ENCODE measurements at regions not wholly inside any gene's neighbourhood (a gene's known extent, or its start where the extent isn't known, plus 50 kb on each side); places are given as distances from the start of the nearest gene placed in this dataset.
"Not testable (repeated sequence)": the region's sequence is repeated elsewhere in the genome, so short reads cannot be mapped to it uniquely, and the experiment has no call there.

DNA sequence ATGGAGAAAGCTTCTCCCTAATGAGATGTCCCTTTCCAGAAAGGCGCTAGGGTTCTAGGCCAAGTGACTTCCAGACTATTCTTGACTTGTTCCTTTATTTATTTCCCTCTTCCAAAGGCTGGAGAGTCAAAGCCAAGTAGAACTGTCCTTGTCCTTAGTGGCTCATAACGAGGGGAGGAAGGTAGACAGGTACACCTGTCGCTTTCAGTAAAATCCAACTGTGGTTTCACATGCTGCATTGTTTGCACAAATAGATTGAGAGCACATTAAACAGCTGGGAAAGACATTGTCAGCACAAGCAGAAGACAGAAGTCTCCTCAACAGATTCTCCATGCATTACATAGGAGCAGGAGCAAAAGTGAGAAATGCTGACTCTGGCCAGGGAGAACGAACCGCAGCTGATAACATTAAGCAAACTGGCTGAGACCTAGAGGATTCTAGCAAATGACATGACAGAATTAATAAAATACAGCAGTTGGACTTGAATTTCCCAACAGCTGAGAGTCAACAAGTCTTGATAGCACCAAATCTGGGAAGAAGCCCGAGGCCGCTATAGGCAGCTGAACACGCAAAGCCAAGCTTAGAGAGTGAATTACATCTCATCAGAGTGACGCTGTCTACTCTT, 227.7 kb downstream of the TLE3 start:
- H3K4me3 ChIP-seq (ENCODE audit: extremely low read depth, insufficient read depth, low read length, poor library complexity, severe bottlenecking), result no peak overlapping the region
- no peaks in the 10 kb centered on the region for H3K36me3 ChIP-seq (ENCODE audit: control insufficient read depth, insufficient read depth, low read length)
- H3K9me3 ChIP-seq (ENCODE audit: control insufficient read depth, low read length), result peaks cover 12% of the 10 kb centered on the region
- H3K4me1 ChIP-seq (ENCODE audit: control insufficient read depth, insufficient read depth, low read length, poor library complexity, severe bottlenecking), result no peaks in the 10 kb centered on the region
- no peak overlapping the region for H3K27ac ChIP-seq (ENCODE audit: low read depth, low read length, severe bottlenecking)
- WGBS, 2 experiments (ENCODE audit: insufficient coverage in 2 of 2), result 92 to 98% methylated on average over 7 to 8 of the region's 9 CpGs

DNA sequence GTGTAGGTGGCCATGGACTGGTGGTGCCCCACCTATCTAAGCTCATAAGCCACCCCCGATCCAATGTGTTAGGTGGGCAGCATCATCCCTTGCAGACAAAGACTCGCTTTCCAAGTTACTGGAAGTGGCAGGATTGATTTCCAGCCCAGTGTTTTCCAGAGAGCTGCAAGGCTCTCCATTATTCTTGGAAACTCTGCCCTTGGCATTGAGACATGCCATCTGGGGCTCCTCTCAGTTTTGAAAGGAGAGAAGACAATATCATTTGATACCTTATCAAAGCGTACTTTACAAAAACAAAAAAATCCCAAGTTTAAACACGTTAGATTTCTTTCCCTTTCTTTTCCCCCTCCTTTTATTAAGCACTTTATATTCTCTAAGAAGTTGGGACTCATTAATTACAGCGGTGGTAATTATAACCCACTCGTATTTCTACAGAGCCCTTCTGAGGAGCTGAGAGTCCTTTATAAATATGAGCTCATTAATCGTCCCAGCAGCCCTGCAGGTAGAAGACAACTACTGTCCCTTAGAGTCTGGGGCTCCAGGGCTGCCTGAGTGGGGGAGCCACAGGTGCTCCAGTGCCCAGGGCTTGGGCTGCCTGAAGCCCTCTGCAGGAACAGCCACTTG, 226.1 kb downstream of the TLE3 start:
- Histone ChIP-seq H3K4me3 (ENCODE audit: extremely low read depth, insufficient read depth, low read length, poor library complexity, severe bottlenecking) (no peak overlapping the region), H3K27ac (ENCODE audit: low read depth, low read length, severe bottlenecking) (no peak overlapping the region), H3K9me3 (ENCODE audit: control insufficient read depth, low read length) (peaks cover 12% of the 10 kb centered on the region), H3K4me1 (ENCODE audit: control insufficient read depth, insufficient read depth, low read length, poor library complexity, severe bottlenecking) (no peaks in the 10 kb centered on the region), H3K36me3 (ENCODE audit: control insufficient read depth, insufficient read depth, low read length) (no peaks in the 10 kb centered on the region)
- 84 to 92% methylated on average over 5 to 6 of the region's 7 CpGs for WGBS, 2 experiments (ENCODE audit: insufficient coverage in 2 of 2)

DNA sequence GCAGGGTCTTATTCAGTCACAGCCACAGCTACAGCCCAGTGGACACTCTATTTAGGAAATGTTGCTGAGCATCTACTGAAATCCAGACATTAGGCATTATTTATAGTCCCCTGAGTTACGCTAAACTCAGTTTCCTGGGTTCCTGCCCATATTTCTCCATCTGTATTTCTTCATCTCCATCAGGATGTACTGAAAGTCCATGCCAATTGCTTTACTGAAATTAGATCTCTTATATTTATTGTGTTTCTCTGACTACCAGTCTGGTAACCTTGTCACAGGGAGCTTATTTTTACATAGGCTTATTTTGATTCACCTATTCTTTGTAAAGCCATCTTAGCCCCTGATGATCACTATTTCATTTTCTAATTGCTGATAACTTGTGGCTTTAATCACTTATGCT, 223.9 kb downstream of the TLE3 start:
- WGBS, 2 experiments (ENCODE audit: insufficient coverage in 2 of 2), result 100% methylated on average over 1 of the region's 1 CpG; no CpG with 5 or more reads in 1 of the 2 experiments
- Histone ChIP-seq H3K36me3 (ENCODE audit: control insufficient read depth, insufficient read depth, low read length) (no peaks in the 10 kb centered on the region), H3K4me1 (ENCODE audit: control insufficient read depth, insufficient read depth, low read length, poor library complexity, severe bottlenecking) (no peaks in the 10 kb centered on the region), H3K9me3 (ENCODE audit: control insufficient read depth, low read length) (peaks cover 17% of the 10 kb centered on the region), H3K4me3 (ENCODE audit: extremely low read depth, insufficient read depth, low read length, poor library complexity, severe bottlenecking) (no peak overlapping the region), H3K27ac (ENCODE audit: low read depth, low read length, severe bottlenecking) (no peak overlapping the region)

DNA sequence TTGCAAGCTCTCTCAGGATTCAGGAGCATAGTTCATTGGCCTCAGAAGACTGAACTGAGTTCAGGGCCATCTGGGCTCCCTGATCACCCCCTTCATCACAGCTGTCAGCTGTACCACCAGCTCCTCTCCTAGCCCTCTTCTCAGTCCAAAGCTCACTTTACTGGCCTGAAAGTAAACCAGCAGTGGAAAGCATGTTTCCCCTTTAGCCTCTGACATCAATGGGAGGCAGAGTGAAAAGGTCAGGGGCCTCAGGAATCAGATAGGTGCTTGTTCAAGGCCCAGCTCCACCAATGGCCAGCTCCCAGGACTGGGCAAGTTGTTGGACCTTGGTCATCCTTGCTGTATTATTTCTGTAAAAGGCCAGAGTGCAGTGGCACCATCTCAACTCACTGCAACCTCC, 223.4 kb downstream of the TLE3 start:
- Histone ChIP-seq H3K4me1 (ENCODE audit: control insufficient read depth, insufficient read depth, low read length, poor library complexity, severe bottlenecking) (no peaks in the 10 kb centered on the region), H3K27ac (ENCODE audit: low read depth, low read length, severe bottlenecking) (no peak overlapping the region), H3K9me3 (ENCODE audit: control insufficient read depth, low read length) (peaks cover 17% of the 10 kb centered on the region), H3K36me3 (ENCODE audit: control insufficient read depth, insufficient read depth, low read length) (no peaks in the 10 kb centered on the region), H3K4me3 (ENCODE audit: extremely low read depth, insufficient read depth, low read length, poor library complexity, severe bottlenecking) (no peak overlapping the region)

DNA sequence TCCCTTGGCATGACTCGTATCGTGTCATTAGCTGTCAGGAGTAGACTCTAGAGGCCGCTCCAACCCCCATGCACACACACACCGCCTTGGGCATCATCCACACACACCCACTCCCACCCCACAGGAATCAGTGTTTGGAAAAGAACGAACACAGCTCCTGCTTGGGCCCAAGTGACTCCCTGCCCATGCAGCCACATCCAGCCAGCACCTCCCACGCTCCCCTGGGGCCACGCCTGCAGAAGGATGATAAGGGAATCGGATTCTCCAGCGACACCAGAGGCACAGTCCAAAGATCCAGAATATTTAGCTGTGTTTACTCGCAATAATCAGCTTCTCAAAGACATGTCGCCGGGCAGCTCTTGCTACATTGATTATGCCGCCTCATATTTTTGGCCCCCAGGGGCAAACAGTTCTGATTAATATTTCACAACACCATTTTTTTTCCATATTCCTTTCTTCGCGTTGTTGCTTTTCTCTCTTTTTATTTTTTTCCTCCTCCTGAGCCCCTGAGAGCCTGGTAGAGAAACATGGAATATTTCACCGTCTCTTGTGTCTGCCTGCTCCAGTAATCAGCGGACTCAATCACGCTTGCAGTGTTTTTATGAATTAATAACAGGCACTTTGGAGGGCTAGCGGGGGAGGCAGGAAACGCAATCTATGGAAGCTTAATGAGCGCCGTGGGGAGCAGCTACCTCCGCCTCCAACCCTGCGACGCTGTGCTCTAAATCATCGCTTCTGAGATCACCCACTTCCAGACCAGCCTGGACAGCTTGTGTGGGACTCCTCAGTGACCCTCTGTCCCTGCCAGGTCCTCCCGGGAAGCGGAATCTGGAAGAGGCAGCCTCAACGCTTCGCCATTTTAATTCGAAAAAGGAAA, 221.4 kb downstream of the TLE3 start:
- Histone ChIP-seq H3K36me3 (ENCODE audit: control insufficient read depth, insufficient read depth, low read length) (no peaks in the 10 kb centered on the region), H3K27ac (ENCODE audit: low read depth, low read length, severe bottlenecking) (no peak overlapping the region), H3K9me3 (ENCODE audit: control insufficient read depth, low read length) (peaks cover 17% of the 10 kb centered on the region), H3K4me3 (ENCODE audit: extremely low read depth, insufficient read depth, low read length, poor library complexity, severe bottlenecking) (no peak overlapping the region), H3K4me1 (ENCODE audit: control insufficient read depth, insufficient read depth, low read length, poor library complexity, severe bottlenecking) (no peaks in the 10 kb centered on the region)
- 93 to 94% methylated on average over 26 to 30 of the region's 31 CpGs for WGBS, 2 experiments (ENCODE audit: insufficient coverage in 2 of 2)

DNA sequence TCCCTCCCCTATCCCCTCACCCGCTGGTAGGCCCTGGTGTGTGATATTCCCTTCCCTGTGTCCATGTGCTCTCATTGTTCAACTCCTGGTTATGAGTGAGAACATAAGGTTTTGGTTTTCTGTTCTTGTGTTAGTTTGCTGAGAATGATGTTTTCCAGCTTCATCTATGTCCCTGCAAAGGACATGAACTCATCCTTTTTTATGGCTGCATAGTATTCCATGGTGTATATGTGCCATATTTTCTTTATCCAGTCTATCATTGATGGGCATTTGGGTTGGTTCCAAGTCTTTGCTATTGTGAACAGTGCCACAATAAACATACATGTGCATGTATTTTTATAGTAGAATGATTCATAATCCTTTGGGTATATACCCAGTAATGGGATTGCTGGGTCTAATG, 217.8 kb downstream of the TLE3 start:
- not testable (repeated sequence) for H3K4me1 ChIP-seq (ENCODE audit: control insufficient read depth, insufficient read depth, low read length, poor library complexity, severe bottlenecking); H3K36me3 ChIP-seq (ENCODE audit: control insufficient read depth, insufficient read depth, low read length); H3K4me3 ChIP-seq (ENCODE audit: extremely low read depth, insufficient read depth, low read length, poor library complexity, severe bottlenecking); H3K27ac ChIP-seq (ENCODE audit: low read depth, low read length, severe bottlenecking)
- peaks cover 12% of the 10 kb centered on the region for H3K9me3 ChIP-seq (ENCODE audit: control insufficient read depth, low read length)
- no CpG with 5 or more reads among the region's 1 CpG for WGBS, 2 experiments (ENCODE audit: insufficient coverage in 2 of 2)

DNA sequence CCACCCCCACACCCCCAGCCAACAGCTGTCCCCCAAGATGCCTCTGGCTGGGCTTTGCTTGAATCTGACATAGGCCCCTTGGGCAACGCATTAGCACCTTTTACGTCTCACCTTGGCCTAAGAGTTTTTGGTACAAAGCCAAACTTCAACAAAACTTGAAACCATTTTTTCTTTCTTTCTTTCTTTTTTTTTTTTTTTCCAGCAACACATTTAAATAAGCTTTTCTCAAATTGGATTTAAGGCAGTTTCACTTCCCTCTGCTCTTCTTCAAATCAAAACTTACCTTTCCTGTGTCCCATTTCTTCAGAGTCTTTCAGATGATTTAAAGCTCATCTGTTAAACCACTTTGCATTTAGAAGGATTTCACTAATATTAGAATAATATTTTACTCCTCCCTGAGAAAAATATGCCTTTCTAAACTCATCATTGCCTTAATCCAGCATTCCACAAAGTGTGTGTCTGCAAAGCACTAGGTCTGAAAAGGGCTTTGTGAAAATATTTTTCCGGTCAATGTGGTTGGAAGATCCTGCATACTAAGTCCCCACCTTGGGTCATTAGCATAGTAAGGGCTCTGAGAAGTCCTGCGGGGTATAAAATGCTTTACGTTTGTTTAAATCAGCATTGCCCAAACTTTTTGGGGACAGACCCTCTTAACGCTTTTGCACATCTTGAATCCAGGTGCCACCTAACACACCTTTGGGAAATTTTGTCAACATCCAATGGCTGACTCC, 217.0 kb downstream of the TLE3 start:
- Histone ChIP-seq H3K36me3 (ENCODE audit: control insufficient read depth, insufficient read depth, low read length) (no peaks in the 10 kb centered on the region), H3K4me3 (ENCODE audit: extremely low read depth, insufficient read depth, low read length, poor library complexity, severe bottlenecking) (no peak overlapping the region), H3K4me1 (ENCODE audit: control insufficient read depth, insufficient read depth, low read length, poor library complexity, severe bottlenecking) (no peaks in the 10 kb centered on the region), H3K9me3 (ENCODE audit: control insufficient read depth, low read length) (peaks cover 12% of the 10 kb centered on the region), H3K27ac (ENCODE audit: low read depth, low read length, severe bottlenecking) (no peak overlapping the region)
- 94 to 100% methylated on average over 6 of the region's 6 CpGs for WGBS, 2 experiments (ENCODE audit: insufficient coverage in 2 of 2)

DNA sequence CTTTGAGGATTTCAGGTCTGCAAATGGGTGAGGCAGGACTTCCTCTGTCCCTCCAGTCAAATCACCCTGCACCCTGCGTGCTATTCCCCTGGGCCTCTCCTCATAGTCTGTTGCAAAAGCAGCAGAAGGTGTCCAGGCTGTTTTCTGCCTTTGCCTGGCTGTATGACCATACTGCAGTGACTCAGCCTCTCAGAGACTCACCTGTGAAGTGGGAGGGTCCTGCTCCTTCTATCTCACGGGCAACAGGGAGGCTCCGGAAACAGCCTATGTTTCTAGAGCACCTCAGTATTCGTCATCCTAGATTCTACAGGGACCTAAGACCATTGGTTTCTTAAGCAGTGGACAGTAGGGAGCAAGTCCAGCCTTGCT, 216.4 kb downstream of the TLE3 start:
- H3K4me3 ChIP-seq (ENCODE audit: extremely low read depth, insufficient read depth, low read length, poor library complexity, severe bottlenecking), result no peak overlapping the region
- no peaks in the 10 kb centered on the region for H3K36me3 ChIP-seq (ENCODE audit: control insufficient read depth, insufficient read depth, low read length)
- H3K27ac ChIP-seq (ENCODE audit: low read depth, low read length, severe bottlenecking), result no peak overlapping the region
- WGBS, 2 experiments (ENCODE audit: insufficient coverage in 2 of 2), result 83 to 84% methylated on average over 4 of the region's 4 CpGs
- H3K9me3 ChIP-seq (ENCODE audit: control insufficient read depth, low read length), result peaks cover 12% of the 10 kb centered on the region
- no peaks in the 10 kb centered on the region for H3K4me1 ChIP-seq (ENCODE audit: control insufficient read depth, insufficient read depth, low read length, poor library complexity, severe bottlenecking)

DNA sequence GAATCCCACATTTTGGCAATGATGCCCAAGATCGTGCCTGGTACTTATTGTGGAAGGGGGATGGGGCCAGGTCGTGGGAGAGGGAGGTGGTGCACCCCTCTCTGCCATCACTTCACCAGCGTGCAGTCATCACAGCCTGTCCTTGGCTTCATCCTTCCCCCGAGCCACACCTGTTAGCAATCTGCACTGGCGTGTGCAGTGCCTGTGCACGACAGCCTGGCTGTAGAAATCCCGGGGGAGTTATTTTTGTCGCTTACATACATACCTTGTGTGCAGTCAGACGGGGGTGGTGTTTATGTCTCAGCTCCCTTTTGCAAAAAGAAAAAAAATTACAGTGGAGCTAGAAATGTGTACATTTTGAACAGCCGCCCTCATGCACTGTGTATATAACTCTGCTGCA, 216.0 kb downstream of the TLE3 start:
- 88 to 91% methylated on average over 5 to 8 of the region's 10 CpGs for WGBS, 2 experiments (ENCODE audit: insufficient coverage in 2 of 2)
- H3K4me1 ChIP-seq (ENCODE audit: control insufficient read depth, insufficient read depth, low read length, poor library complexity, severe bottlenecking), result no peaks in the 10 kb centered on the region
- no peak overlapping the region for H3K27ac ChIP-seq (ENCODE audit: low read depth, low read length, severe bottlenecking)
- peaks cover 12% of the 10 kb centered on the region for H3K9me3 ChIP-seq (ENCODE audit: control insufficient read depth, low read length)
- H3K36me3 ChIP-seq (ENCODE audit: control insufficient read depth, insufficient read depth, low read length), result no peaks in the 10 kb centered on the region
- no peak overlapping the region for H3K4me3 ChIP-seq (ENCODE audit: extremely low read depth, insufficient read depth, low read length, poor library complexity, severe bottlenecking)

DNA sequence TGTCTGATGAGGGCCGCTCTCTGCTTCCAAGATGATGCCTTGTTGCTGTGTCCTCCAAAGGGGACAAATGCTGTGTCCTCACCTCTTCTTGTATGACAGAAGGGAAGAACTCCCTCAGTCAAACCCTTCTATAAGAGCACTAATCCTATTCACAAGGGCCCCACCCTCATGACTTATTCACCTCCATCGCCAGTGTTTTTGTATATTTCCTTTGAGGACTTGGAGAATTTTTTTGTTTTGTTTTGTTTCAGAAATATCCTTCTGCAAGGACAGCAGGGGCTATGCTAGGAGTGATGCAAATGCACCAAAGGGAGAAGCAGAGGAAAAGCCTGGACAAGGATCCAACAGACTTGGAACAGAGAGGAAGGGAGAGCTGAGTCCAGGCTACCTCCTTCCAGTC, 214.4 kb downstream of the TLE3 start:
- H3K36me3 ChIP-seq (ENCODE audit: control insufficient read depth, insufficient read depth, low read length), result no peaks in the 10 kb centered on the region
- WGBS, 2 experiments (ENCODE audit: insufficient coverage in 2 of 2), result 100% methylated on average over 1 of the region's 2 CpGs
- H3K9me3 ChIP-seq (ENCODE audit: control insufficient read depth, low read length), result peaks cover 5% of the 10 kb centered on the region
- H3K4me3 ChIP-seq (ENCODE audit: extremely low read depth, insufficient read depth, low read length, poor library complexity, severe bottlenecking), result no peak overlapping the region
- H3K27ac ChIP-seq (ENCODE audit: low read depth, low read length, severe bottlenecking), result no peak overlapping the region
- H3K4me1 ChIP-seq (ENCODE audit: control insufficient read depth, insufficient read depth, low read length, poor library complexity, severe bottlenecking), result no peaks in the 10 kb centered on the region
